Epithelial cell of proximal tubule (primary cell): ENCODE measurements at regions not wholly inside any gene's neighbourhood (a gene's known extent, or its start where the extent isn't known, plus 50 kb on each side); places are given as distances from the start of the nearest gene placed in this dataset.

Source experiments
- DNase-seq: peaks from one replicate; pipeline ENCODE4 v3.0.0-alpha.2; 2011; ENCODE audit warnings: low read depth
- H3K4me3 ChIP-seq: 2 replicates; pipeline ENCODE4 v1.5.1; 2011; ENCODE audit warnings: low read depth, mild to moderate bottlenecking, low read length
- CTCF ChIP-seq: conservative IDR thresholded peaks from 2 replicates; pipeline ENCODE4 v1.5.1; 2012; ENCODE audit warnings: low read depth, mild to moderate bottlenecking, low read length

- DNase-seq, result no peak
- H3K4me3 ChIP-seq, result no peak overlapping the region
- TF ChIP-seq CTCF, result no peak
Measured at GRCh38 chr5:3662344-3662743, 66.7 kb downstream of the IRX1 start.

GRCh38 chr5:3671337-3671736 lies 75.7 kb downstream of the IRX1 start:
- no peak for DNase-seq
- no peak for TF ChIP-seq CTCF
- no peak overlapping the region for H3K4me3 ChIP-seq

- DNase-seq, result no peak
Measured at GRCh38 chr5:3678801-3679200, 83.2 kb downstream of the IRX1 start.

GRCh38 chr5:3680821-3681220 lies 85.2 kb downstream of the IRX1 start:
- TF ChIP-seq CTCF, result no peak

More at GRCh38 chr5:3678801-3679200, 83.2 kb downstream of the IRX1 start:
- TF ChIP-seq CTCF, result no peak
- no peak overlapping the region for H3K4me3 ChIP-seq

GRCh38 chr5:3684118-3684517 lies 88.5 kb downstream of the IRX1 start:
- TF ChIP-seq CTCF, result no peak
- no peak overlapping the region for H3K4me3 ChIP-seq
- no peak for DNase-seq

More at GRCh38 chr5:3680821-3681220, 85.2 kb downstream of the IRX1 start:
- no peak for DNase-seq
- no peak overlapping the region for H3K4me3 ChIP-seq

- H3K4me3 ChIP-seq, result no peak overlapping the region
- DNase-seq, result no peak
- TF ChIP-seq CTCF, result no peak
Measured at GRCh38 chr5:3684771-3685354, 89.2 kb downstream of the IRX1 start.

GRCh38 chr5:3694819-3695218 lies 99.2 kb downstream of the IRX1 start:
- DNase-seq, result no peak
- no peak for TF ChIP-seq CTCF
- H3K4me3 ChIP-seq, result no peak overlapping the region
